ENCODE measurements at regions not wholly inside any gene's neighbourhood (a gene's known extent, or its start where the extent isn't known, plus 50 kb on each side); places are given as distances from the start of the nearest gene placed in this dataset.
A peak's percentile ranks its signal among the peaks of the same experiment; 100 is the strongest.

GRCh38 chr15:77709135-77709886, 76.6 kb upstream of the LINGO1 start:
- DNase-seq (ENCODE audit: low spot score): no peak

GRCh38 chr15:77706482-77707244, 74.0 kb upstream of the LINGO1 start:
- DNase-seq (ENCODE audit: low spot score): no peak

- peak; percentile 32 for DNase-seq (ENCODE audit: low spot score)
These were observed 69.7 kb upstream of the LINGO1 start for GRCh38 chr15:77702211-77702957.

GRCh38 chr15:77698481-77698880, 65.8 kb upstream of the LINGO1 start:
- no peak for DNase-seq (ENCODE audit: low spot score)

- DNase-seq (ENCODE audit: low spot score): no peak
These were observed 65.2 kb upstream of the LINGO1 start for GRCh38 chr15:77697893-77698292.

GRCh38 chr15:77696871-77697270, 64.2 kb upstream of the LINGO1 start:
- no peak for DNase-seq (ENCODE audit: low spot score)

GRCh38 chr15:77695961-77696582, 63.4 kb upstream of the LINGO1 start:
- DNase-seq (ENCODE audit: low spot score): no peak

- no peak for DNase-seq (ENCODE audit: low spot score)
These were observed 62.8 kb upstream of the LINGO1 start for GRCh38 chr15:77695548-77695947.

GRCh38 chr15:77693576-77693975, 60.9 kb upstream of the LINGO1 start:
- DNase-seq (ENCODE audit: low spot score): no peak

- DNase-seq (ENCODE audit: low spot score): no peak
These were observed 59.9 kb upstream of the LINGO1 start for GRCh38 chr15:77692614-77693013.

GRCh38 chr15:77691607-77692006, 58.9 kb upstream of the LINGO1 start:
- no peak for DNase-seq (ENCODE audit: low spot score)

- no peak for DNase-seq (ENCODE audit: low spot score)
These were observed 57.1 kb upstream of the LINGO1 start for GRCh38 chr15:77689821-77690220.

- no peak for DNase-seq (ENCODE audit: low spot score)
These were observed 56.0 kb upstream of the LINGO1 start for GRCh38 chr15:77688693-77689092.

GRCh38 chr15:77688266-77688665, 55.6 kb upstream of the LINGO1 start:
- no peak for DNase-seq (ENCODE audit: low spot score)

GRCh38 chr15:77685082-77685815, 52.5 kb upstream of the LINGO1 start:
- no peak for DNase-seq (ENCODE audit: low spot score)

- no peak for DNase-seq (ENCODE audit: low spot score)
These were observed 51.8 kb upstream of the LINGO1 start for GRCh38 chr15:77684341-77685081.

- DNase-seq (ENCODE audit: low spot score): no peak
These were observed 49.9 kb upstream of the LINGO1 start for GRCh38 chr15:77682564-77682963.
